ENCODE measurements at regions not wholly inside any gene's neighbourhood (a gene's known extent, or its start where the extent isn't known, plus 50 kb on each side); places are given as distances from the start of the nearest gene placed in this dataset.

- no peak for DNase-seq (ENCODE audit: low spot score)
- TF ChIP-seq, protein P1, sequence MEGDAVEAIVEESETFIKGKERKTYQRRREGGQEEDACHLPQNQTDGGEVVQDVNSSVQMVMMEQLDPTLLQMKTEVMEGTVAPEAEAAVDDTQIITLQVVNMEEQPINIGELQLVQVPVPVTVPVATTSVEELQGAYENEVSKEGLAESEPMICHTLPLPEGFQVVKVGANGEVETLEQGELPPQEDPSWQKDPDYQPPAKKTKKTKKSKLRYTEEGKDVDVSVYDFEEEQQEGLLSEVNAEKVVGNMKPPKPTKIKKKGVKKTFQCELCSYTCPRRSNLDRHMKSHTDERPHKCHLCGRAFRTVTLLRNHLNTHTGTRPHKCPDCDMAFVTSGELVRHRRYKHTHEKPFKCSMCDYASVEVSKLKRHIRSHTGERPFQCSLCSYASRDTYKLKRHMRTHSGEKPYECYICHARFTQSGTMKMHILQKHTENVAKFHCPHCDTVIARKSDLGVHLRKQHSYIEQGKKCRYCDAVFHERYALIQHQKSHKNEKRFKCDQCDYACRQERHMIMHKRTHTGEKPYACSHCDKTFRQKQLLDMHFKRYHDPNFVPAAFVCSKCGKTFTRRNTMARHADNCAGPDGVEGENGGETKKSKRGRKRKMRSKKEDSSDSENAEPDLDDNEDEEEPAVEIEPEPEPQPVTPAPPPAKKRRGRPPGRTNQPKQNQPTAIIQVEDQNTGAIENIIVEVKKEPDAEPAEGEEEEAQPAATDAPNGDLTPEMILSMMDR (IDR thresholded peaks at IDR 0.05; ENCODE audit: extremely low read depth, missing control alignments) = no peak
Measured at GRCh38 chr16:47787696-47788095, 326.6 kb downstream of the PHKB start.

GRCh38 chr16:47781673-47782072 lies 320.5 kb downstream of the PHKB start:
- TF ChIP-seq, protein P1 (IDR thresholded peaks at IDR 0.05; ENCODE audit: extremely low read depth, missing control alignments) = no peak
- DNase-seq (ENCODE audit: low spot score) = no peak

DNA sequence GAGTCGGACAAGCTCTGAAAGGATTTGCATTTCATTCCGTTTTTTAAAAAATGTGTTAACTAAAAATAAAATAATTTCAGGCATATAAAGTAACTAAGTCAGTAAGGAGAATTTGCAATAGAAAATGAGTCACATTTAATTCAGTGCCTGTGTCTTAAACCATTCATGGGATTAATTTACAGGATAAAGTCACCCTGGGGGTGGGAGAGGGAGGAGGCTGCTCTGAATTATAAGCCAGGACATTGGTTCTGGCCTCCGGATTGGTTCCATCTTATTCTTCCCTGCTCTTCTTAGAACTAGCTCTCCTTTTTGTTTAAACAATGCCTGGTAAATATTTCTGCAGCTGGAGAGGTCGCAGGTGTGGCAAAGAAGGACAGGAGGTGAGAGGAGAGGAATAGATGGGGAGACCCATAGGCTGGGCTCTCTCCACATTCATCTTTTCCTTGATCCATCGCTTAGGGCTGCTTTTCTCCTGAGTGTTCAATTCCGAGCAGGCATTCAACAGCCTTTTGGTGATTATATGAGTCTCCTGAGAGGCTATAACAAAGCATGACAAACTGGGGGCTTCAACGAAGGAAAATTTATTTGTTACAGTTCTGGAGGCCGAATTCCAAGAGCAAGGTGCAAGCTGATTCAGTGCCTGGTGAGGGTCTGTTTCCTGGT lies 319.2 kb downstream of the PHKB start:
- DNase-seq (ENCODE audit: low spot score) = no peak
- TF ChIP-seq, protein P1 (IDR thresholded peaks at IDR 0.05; ENCODE audit: extremely low read depth, missing control alignments) = no peak

GRCh38 chr16:47779201-47780016 lies 318.3 kb downstream of the PHKB start:
- DNase-seq (ENCODE audit: low spot score) = peak; percentile 46
- TF ChIP-seq, protein P1 (IDR thresholded peaks at IDR 0.05; ENCODE audit: extremely low read depth, missing control alignments) = no peak

DNA sequence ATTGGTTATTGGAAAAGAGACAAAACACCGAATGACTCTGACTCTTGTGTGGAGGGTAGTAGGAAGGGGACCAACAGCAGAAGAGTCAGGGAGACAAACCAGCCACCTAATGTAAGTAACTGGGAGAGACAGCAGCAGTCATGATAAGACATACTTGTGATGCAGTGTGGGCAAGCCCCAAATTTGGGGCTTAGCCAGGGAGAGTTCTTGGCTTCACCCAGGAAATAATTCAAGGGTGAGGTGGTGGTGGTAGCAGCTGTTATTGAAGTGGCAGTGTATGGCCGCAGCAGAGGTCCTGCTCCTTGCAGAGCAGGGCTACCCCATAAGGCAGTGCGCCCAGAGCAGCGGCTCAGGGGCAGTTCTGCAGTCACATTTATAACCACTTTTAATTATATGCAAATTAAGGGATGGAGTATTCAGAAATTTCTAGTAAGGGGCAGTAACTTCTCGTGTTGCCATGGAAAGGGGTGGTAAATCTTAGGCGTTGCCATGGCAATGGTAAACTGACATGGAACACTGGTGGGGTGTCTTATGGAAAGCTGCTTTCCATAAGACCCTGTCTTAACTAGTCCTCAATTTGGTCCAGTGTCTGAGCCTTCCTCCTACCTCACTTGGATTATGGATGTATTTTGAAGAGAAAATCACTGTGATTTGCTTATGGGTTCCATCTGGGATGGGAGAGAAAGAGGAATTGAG lies 317.1 kb downstream of the PHKB start:
- TF ChIP-seq, protein P1 (IDR thresholded peaks at IDR 0.05; ENCODE audit: extremely low read depth, missing control alignments) = no peak
- DNase-seq (ENCODE audit: low spot score) = no peak

GRCh38 chr16:47777220-47777619 lies 316.1 kb downstream of the PHKB start:
- TF ChIP-seq, protein P1 (IDR thresholded peaks at IDR 0.05; ENCODE audit: extremely low read depth, missing control alignments) = no peak
- DNase-seq (ENCODE audit: low spot score) = no peak

- no peak for DNase-seq (ENCODE audit: low spot score)
- TF ChIP-seq, protein P1 (IDR thresholded peaks at IDR 0.05; ENCODE audit: extremely low read depth, missing control alignments) = no peak
Measured at GRCh38 chr16:47774661-47775060, 313.5 kb downstream of the PHKB start.

Measured in GM20000 (cell line).